GM21526 (cell line): ENCODE measurements at regions not wholly inside any gene's neighbourhood (a gene's known extent, or its start where the extent isn't known, plus 50 kb on each side); places are given as distances from the start of the nearest gene placed in this dataset.

Experiments used
- ATAC-seq: cut with Tn5 transposase; IDR thresholded peaks from one replicate; pipeline ENCODE4 v1.9.1; 2021; ENCODE audit warnings: moderate library complexity; ENCODE audit not compliant: unreplicated experiment, low FRiP score

- ATAC-seq, result no peak
These were observed 62.9 kb upstream of the IRX4 start for GRCh38 chr5:1945606-1946005.

GRCh38 chr5:1944408-1944807 is 61.7 kb upstream of the IRX4 start:
- ATAC-seq, result no peak

GRCh38 chr5:1943481-1943880 is 60.8 kb upstream of the IRX4 start:
- no peak for ATAC-seq

- no peak for ATAC-seq
These were observed 59.9 kb upstream of the IRX4 start for GRCh38 chr5:1942630-1943029.

- no peak for ATAC-seq
These were observed 59.4 kb upstream of the IRX4 start for GRCh38 chr5:1942158-1942557.

- no peak for ATAC-seq
These were observed 56.5 kb upstream of the IRX4 start for GRCh38 chr5:1939256-1939655.

- ATAC-seq, result no peak
These were observed 55.7 kb upstream of the IRX4 start for GRCh38 chr5:1938310-1939000.

- no peak for ATAC-seq
These were observed 54.9 kb upstream of the IRX4 start for GRCh38 chr5:1937590-1937989.

- ATAC-seq, result no peak
These were observed 54.2 kb upstream of the IRX4 start for GRCh38 chr5:1936901-1937300.

- ATAC-seq, result no peak
These were observed 53.7 kb upstream of the IRX4 start for GRCh38 chr5:1936413-1936812.

GRCh38 chr5:1934801-1935429 is 52.2 kb upstream of the IRX4 start:
- no peak for ATAC-seq

- no peak for ATAC-seq
These were observed 51.3 kb upstream of the IRX4 start for GRCh38 chr5:1934056-1934394.

GRCh38 chr5:1933364-1934055 is 50.8 kb upstream of the IRX4 start:
- no peak for ATAC-seq
